Keratinocyte (primary cell): ENCODE measurements at regions not wholly inside any gene's neighbourhood (a gene's known extent, or its start where the extent isn't known, plus 50 kb on each side); places are given as distances from the start of the nearest gene placed in this dataset.

Experiments
- DNase-seq: peaks from one replicate; pipeline ENCODE4 v3.0.0-alpha.2; 2011; ENCODE audit warnings: low read depth, missing footprints, low spot score
- FAIRE-seq: peaks from 2 replicates; lab custom pipeline; 2011; peaks lifted over from hg19 to GRCh38; lab: Jason Lieb, UNC
- H2AFZ ChIP-seq: 2 replicates; pipeline ENCODE4 v1.6.0; 2012; ENCODE audit warnings: low read length, control low read depth, inconsistent platforms; ENCODE audit not compliant: control insufficient read depth
- H3K27ac ChIP-seq: 2 replicates; pipeline ENCODE4 v1.5.1; 2011; ENCODE audit warnings: low read length; ENCODE audit not compliant: control insufficient read depth, insufficient read depth
- H3K27me3 ChIP-seq: 3 replicates; pipeline ENCODE4 v1.6.0; 2011; ENCODE audit warnings: low read length; ENCODE audit not compliant: control insufficient read depth, insufficient read depth; ENCODE audit errors: extremely low read depth
- H3K36me3 ChIP-seq, 2 experiments: 2 replicates in 1 of 2; 3 replicates in 1 of 2; pipeline ENCODE4 v1.5.1; 2011; ENCODE audit warnings: low read length in 2 of 2, mild to moderate bottlenecking in 1 of 2; ENCODE audit not compliant: control insufficient read depth in 2 of 2, insufficient read depth in 2 of 2; ENCODE audit errors: extremely low read depth in 1 of 2
- H3K4me1 ChIP-seq: 3 replicates; pipeline ENCODE4 v1.5.1; 2011; ENCODE audit warnings: low read length; ENCODE audit not compliant: control insufficient read depth, insufficient read depth; ENCODE audit errors: extremely low read depth
- H3K4me2 ChIP-seq: 3 replicates; pipeline ENCODE4 v1.6.0; 2011; ENCODE audit warnings: low read depth, low read length; ENCODE audit not compliant: control insufficient read depth, insufficient read depth; ENCODE audit errors: extremely low read depth
- H3K4me3 ChIP-seq, 3 experiments: fragments of 200-600 bp in 1 of 3; sonication (generic) in 1 of 3; 2 replicates in 2 of 3; 3 replicates in 1 of 3; pipeline ENCODE4 v1.5.1; 2011 to 2016; ENCODE audit warnings: low read length in 3 of 3, mild to moderate bottlenecking in 3 of 3, control low read depth in 2 of 3, inconsistent platforms in 1 of 3, low read depth in 1 of 3, mixed read lengths in 1 of 3, mixed run types in 1 of 3, moderate library complexity in 1 of 3; ENCODE audit not compliant: control insufficient read depth in 2 of 3, insufficient read depth in 2 of 3; ENCODE audit errors: extremely low read depth in 1 of 3
- H3K79me2 ChIP-seq: 2 replicates; pipeline ENCODE4 v1.6.0; 2012; ENCODE audit warnings: low read length; ENCODE audit not compliant: control insufficient read depth, insufficient read depth
- H3K9ac ChIP-seq: 3 replicates; pipeline ENCODE4 v1.6.0; 2011; ENCODE audit warnings: low read length; ENCODE audit not compliant: control insufficient read depth, insufficient read depth; ENCODE audit errors: extremely low read depth
- H3K9me1 ChIP-seq: 3 replicates; pipeline ENCODE4 v1.6.0; 2011; ENCODE audit warnings: low read length; ENCODE audit not compliant: control insufficient read depth, insufficient read depth; ENCODE audit errors: extremely low read depth
- H3K9me3 ChIP-seq: 2 replicates; pipeline ENCODE4 v1.5.1; 2012; ENCODE audit warnings: low read depth, low read length; ENCODE audit not compliant: control insufficient read depth
- H4K20me1 ChIP-seq: 3 replicates; pipeline ENCODE4 v1.6.0; 2011; ENCODE audit warnings: low read length; ENCODE audit not compliant: control insufficient read depth, insufficient read depth; ENCODE audit errors: extremely low read depth
- EZH2 ChIP-seq: IDR thresholded peaks from one replicate; pipeline ENCODE4 v1.6.1; 2012; ENCODE audit warnings: inconsistent platforms, mild to moderate bottlenecking, low read length, moderate library complexity
- dilution Hi-C: fragments of 300-500 bp; cut with MboI; formaldehyde crosslinking; loops from one replicate; pipeline ENCODE4 v1.7.0; 2020; ENCODE audit warnings: low sequenced_read_pairs; ENCODE audit not compliant: extremely low pct_ligation_motif_present
- TF ChIP-seq, protein P1 (sequence below), 3 experiments: IDR thresholded peaks in 1 of 3; conservative IDR thresholded peaks in 1 of 3; optimal IDR thresholded peaks in 1 of 3; 2 replicates in 2 of 3; 3 replicates in 1 of 3; pipeline versions ENCODE3 to v1.5.1; 2011; ENCODE audit warnings: low read length in 3 of 3, mild to moderate bottlenecking in 3 of 3, moderate library complexity in 2 of 3, control low read depth in 1 of 3, inconsistent platforms in 1 of 3; ENCODE audit not compliant: insufficient read depth in 2 of 3; ENCODE audit errors: extremely low read depth in 1 of 3

DNA sequence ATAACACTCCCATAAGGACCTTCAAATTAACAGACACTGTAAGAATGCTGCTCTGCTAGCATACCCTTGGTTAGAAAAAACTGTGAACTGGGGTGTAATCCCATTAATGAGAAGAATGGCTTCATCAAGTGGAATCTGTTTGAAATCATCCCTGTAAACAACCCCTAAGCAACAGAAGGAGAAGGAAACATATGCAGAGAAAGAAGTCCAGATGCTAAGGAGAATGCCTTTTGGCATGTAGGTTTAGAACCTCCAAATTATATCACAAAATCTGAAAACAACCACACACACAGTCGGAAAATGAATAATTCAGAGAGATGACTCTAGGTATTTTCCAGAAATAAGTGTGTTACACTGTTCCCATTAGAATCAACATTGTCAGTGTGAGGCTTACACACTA, 140.2 kb downstream of the NUAK1 start:
- dilution Hi-C loops = no loop called here

DNA sequence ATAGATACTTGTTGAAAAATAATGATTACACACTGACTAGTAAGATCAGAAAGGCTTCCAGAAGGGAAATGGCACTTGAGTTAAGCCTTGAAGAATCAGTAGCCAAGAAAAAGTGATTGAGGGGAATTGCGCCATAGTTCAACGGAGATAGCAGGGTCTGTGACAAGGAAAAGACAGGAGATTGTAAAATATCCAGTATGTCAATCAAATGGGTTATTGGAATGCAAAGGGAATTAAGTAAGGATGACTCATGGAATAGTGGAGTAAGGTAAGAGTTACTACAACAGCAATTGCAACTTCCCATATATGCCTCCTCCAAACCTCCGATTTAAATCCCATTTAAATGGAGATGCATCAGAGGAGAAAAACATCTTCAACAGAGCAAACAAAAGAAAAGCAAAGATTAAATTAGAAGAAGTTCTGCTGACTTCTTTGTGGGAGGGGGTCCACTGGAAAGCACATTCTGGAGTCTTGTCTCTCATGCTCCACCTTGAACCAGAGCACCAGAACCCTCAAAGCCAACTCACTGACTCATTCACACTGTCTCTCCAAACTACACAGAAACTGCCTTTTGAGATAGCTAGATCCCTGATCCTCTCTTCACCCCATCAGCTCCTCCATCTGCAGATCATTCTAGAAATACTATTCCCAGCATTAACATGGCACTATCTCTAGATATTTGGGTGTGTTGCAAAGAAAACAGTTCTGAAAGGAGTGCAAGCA, 138.2 kb downstream of the NUAK1 start:
- Histone ChIP-seq H3K9ac (no peak overlapping the region), H3K9me3 (no peaks in the 10 kb centered on the region), H3K4me1 (peaks cover 7% of the 10 kb centered on the region), H3K4me3 (no peak overlapping the region), H3K4me2 (no peak overlapping the region), H3K9me1 (no peaks in the 10 kb centered on the region), H2AFZ (no peak overlapping the region), H3K36me3 (no peaks in the 10 kb centered on the region), H3K27me3 (no peaks in the 10 kb centered on the region), H3K79me2 (no peaks in the 10 kb centered on the region), H3K27ac (no peak overlapping the region), H4K20me1 (no peaks in the 10 kb centered on the region)
- dilution Hi-C loops = no loop called here
- FAIRE-seq = no peak
- TF ChIP-seq, protein P1, sequence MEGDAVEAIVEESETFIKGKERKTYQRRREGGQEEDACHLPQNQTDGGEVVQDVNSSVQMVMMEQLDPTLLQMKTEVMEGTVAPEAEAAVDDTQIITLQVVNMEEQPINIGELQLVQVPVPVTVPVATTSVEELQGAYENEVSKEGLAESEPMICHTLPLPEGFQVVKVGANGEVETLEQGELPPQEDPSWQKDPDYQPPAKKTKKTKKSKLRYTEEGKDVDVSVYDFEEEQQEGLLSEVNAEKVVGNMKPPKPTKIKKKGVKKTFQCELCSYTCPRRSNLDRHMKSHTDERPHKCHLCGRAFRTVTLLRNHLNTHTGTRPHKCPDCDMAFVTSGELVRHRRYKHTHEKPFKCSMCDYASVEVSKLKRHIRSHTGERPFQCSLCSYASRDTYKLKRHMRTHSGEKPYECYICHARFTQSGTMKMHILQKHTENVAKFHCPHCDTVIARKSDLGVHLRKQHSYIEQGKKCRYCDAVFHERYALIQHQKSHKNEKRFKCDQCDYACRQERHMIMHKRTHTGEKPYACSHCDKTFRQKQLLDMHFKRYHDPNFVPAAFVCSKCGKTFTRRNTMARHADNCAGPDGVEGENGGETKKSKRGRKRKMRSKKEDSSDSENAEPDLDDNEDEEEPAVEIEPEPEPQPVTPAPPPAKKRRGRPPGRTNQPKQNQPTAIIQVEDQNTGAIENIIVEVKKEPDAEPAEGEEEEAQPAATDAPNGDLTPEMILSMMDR (optimal IDR thresholded peaks at IDR 0.05 in 1 of 3, IDR thresholded peaks at IDR 0.05 in 1 of 3, conservative IDR thresholded peaks at IDR 0.05 in 1 of 3; ENCODE audit: extremely low read depth in 1 of 3, insufficient read depth in 2 of 3, low read length in 3 of 3) = no peak
- TF ChIP-seq EZH2 = no peak
- no peak for DNase-seq

More for the DNA sequence above, 140.2 kb downstream of the NUAK1 start:
- Histone ChIP-seq H4K20me1 (no peaks in the 10 kb centered on the region), H3K79me2 (no peaks in the 10 kb centered on the region), H3K9me3 (no peaks in the 10 kb centered on the region), H3K9me1 (no peaks in the 10 kb centered on the region), H3K27ac (no peak overlapping the region), H3K9ac (no peak overlapping the region), H3K4me2 (no peak overlapping the region), H3K4me3 (no peak overlapping the region), H2AFZ (no peak overlapping the region), H3K4me1 (peaks cover 7% of the 10 kb centered on the region), H3K27me3 (no peaks in the 10 kb centered on the region), H3K36me3 (no peaks in the 10 kb centered on the region)
- DNase-seq (no peak), FAIRE-seq (no peak)
- no peak for TF ChIP-seq EZH2
- TF ChIP-seq, protein P1 (optimal IDR thresholded peaks at IDR 0.05 in 1 of 3, IDR thresholded peaks at IDR 0.05 in 1 of 3, conservative IDR thresholded peaks at IDR 0.05 in 1 of 3; ENCODE audit: extremely low read depth in 1 of 3, insufficient read depth in 2 of 3, low read length in 3 of 3) = no peak
